ENCODE measurements at regions not wholly inside any gene's neighbourhood (a gene's known extent, or its start where the extent isn't known, plus 50 kb on each side); places are given as distances from the start of the nearest gene placed in this dataset.

- TF ChIP-seq CTCF (optimal IDR thresholded peaks at IDR 0.05 in 1 of 3, IDR thresholded peaks at IDR 0.05 in 1 of 3, conservative IDR thresholded peaks at IDR 0.05 in 1 of 3; ENCODE audit: extremely low read depth in 1 of 3, insufficient read depth in 2 of 3, low read length in 3 of 3) = no peak
- no peak for TF ChIP-seq EZH2 (IDR thresholded peaks at IDR 0.05; ENCODE audit: low read length)
Measured at GRCh38 chr22:27466778-27467438, 334.6 kb downstream of the MN1 start.

Measured in keratinocyte (primary cell).